Gastrocnemius medialis (tissue), 4 donors: ENCODE measurements at regions not wholly inside any gene's neighbourhood (a gene's known extent, or its start where the extent isn't known, plus 50 kb on each side); places are given as distances from the start of the nearest gene placed in this dataset.

Source experiments
- ATAC-seq, 2 donors: fragments of 150-250 bp; one replicate each; pipeline ENCODE4 v1.9.1; 2016
- DNase-seq, 2 donors: peaks; one replicate each; pipeline ENCODE4 v3.0.0-alpha.2; 2019
- H3K27ac ChIP-seq, 4 donors: fragments of 200-600 bp; sonication (generic); 1 replicate in 1 of 4; 2 replicates in 3 of 4; pipeline ENCODE4 v1.5.1; 2016 to 2018; ENCODE audit warnings: mild to moderate bottlenecking in 2 of 4, moderate library complexity in 1 of 4
- H3K27me3 ChIP-seq, 3 donors: fragments of 200-600 bp; sonication (generic) in 2 of 3; 1 replicate in 1 of 3; 2 replicates in 2 of 3; pipeline versions ENCODE4 v1.5.1 to v1.6.0; 2016 to 2019; ENCODE audit warnings: mild to moderate bottlenecking in 1 of 3, moderate library complexity in 1 of 3
- H3K36me3 ChIP-seq, 2 donors: fragments of 200-600 bp; sonication (generic) in 1 of 2; one replicate each; pipeline ENCODE4 v1.5.1; 2017 to 2018
- H3K4me1 ChIP-seq, 2 donors: fragments of 200-600 bp; sonication (generic) in 1 of 2; one replicate each; pipeline ENCODE4 v1.5.1; 2016 to 2017; ENCODE audit warnings: mild to moderate bottlenecking in 2 of 2
- H3K4me3 ChIP-seq, 4 donors: fragments of 200-600 bp; sonication (generic) in 3 of 4; 1 replicate in 1 of 4; 2 replicates in 3 of 4; pipeline ENCODE4 v1.5.1; 2016 to 2019; ENCODE audit warnings: mild to moderate bottlenecking in 2 of 4
- H3K9me3 ChIP-seq, 3 donors: fragments of 200-600 bp; sonication (generic) in 2 of 3; 1 replicate in 1 of 3; 2 replicates in 2 of 3; pipeline ENCODE4 v1.5.1; 2016 to 2019
- CTCF ChIP-seq, 5 experiments: fragments of 450-650 bp in 3 of 5; fragments of 200-600 bp in 2 of 5; sonication (generic) in 2 of 5; IDR thresholded peaks in 4 of 5; conservative IDR thresholded peaks in 1 of 5; 1 replicate in 4 of 5; 2 replicates in 1 of 5; pipeline ENCODE4 v1.5.1; 2016 to 2019; ENCODE audit warnings: antibody characterized with exemption in 5 of 5, mild to moderate bottlenecking in 3 of 5, moderate library complexity in 3 of 5
- POLR2A ChIP-seq, 2 donors: fragments of 450-650 bp; IDR thresholded peaks; one replicate each; pipeline ENCODE4 v1.6.1; 2017; ENCODE audit warnings: antibody characterized with exemption in 2 of 2, mild to moderate bottlenecking in 2 of 2, moderate library complexity in 2 of 2
- in situ Hi-C, 4 donors: fragments of 200-750 bp; cut with MboI; loops; one replicate each; pipeline versions ENCODE4 v1.15.0 to v1.8.0; 2017; ENCODE audit warnings: low sequenced_read_pairs in 4 of 4
- intact Hi-C: fragments of 100-400 bp; cut with DNase I; formaldehyde crosslinking; loops from one replicate; pipeline ENCODE4 v1.15.1; 2023; ENCODE audit warnings: low total_unique reads

- H3K4me1 ChIP-seq, result peaks cover 35 to 41% of the 10 kb centered on the region in 2 donors
- no peaks in the 10 kb centered on the region for H3K27me3 ChIP-seq
- peak overlapping the region in 2 of 4 donors; percentile 11 to 35 for H3K4me3 ChIP-seq
- H3K36me3 ChIP-seq, result no peaks in the 10 kb centered on the region
- no peaks in the 10 kb centered on the region for H3K9me3 ChIP-seq
- TF ChIP-seq CTCF (IDR thresholded peaks at IDR 0.05 in 4 of 5, conservative IDR thresholded peaks at IDR 0.05 in 1 of 5), result no peak
- no peak for TF ChIP-seq POLR2A (IDR thresholded peaks at IDR 0.05)
- peak overlapping the region; percentile 66 to 77 (median 72) for H3K27ac ChIP-seq
- ATAC-seq (peak; percentile 22 to 53), DNase-seq (peak in 1 of 2 donors; percentile 50)
- intact Hi-C loops, result no loop called here
- in situ Hi-C loops, result no loop called here
These were observed 473.6 kb downstream of the FOXO1 start for GRCh38 chr13:40192858-40193257.

GRCh38 chr13:40193286-40194223 is 472.9 kb downstream of the FOXO1 start:
- DNase-seq (peak in 1 of 2 donors; percentile 48), ATAC-seq (peak; percentile 62 to 67)
- Histone ChIP-seq H3K4me1 (peaks cover 35 to 41% of the 10 kb centered on the region in 2 donors), H3K4me3 (peak overlapping the region; percentile 11 to 35 (median 27)), H3K27ac (peak overlapping the region; percentile 66 to 77 (median 72)), H3K9me3 (no peaks in the 10 kb centered on the region), H3K36me3 (no peaks in the 10 kb centered on the region), H3K27me3 (no peaks in the 10 kb centered on the region)
- no peak for TF ChIP-seq CTCF (IDR thresholded peaks at IDR 0.05 in 4 of 5, conservative IDR thresholded peaks at IDR 0.05 in 1 of 5)
- no peak for TF ChIP-seq POLR2A (IDR thresholded peaks at IDR 0.05)
- in situ Hi-C loops (no loop called here), intact Hi-C loops (no loop called here)

GRCh38 chr13:40194224-40194806 is 472.1 kb downstream of the FOXO1 start:
- H3K36me3 ChIP-seq, result no peaks in the 10 kb centered on the region
- ATAC-seq, result peak; percentile 23 to 25
- peaks cover 35 to 41% of the 10 kb centered on the region in 2 donors for H3K4me1 ChIP-seq
- intact Hi-C loops, result no loop called here
- in situ Hi-C loops, result no loop called here
- no peak for DNase-seq
- no peaks in the 10 kb centered on the region for H3K9me3 ChIP-seq
- TF ChIP-seq POLR2A (IDR thresholded peaks at IDR 0.05) (no peak), CTCF (IDR thresholded peaks at IDR 0.05 in 4 of 5, conservative IDR thresholded peaks at IDR 0.05 in 1 of 5) (no peak)
- peak overlapping the region; percentile 66 to 77 (median 72) for H3K27ac ChIP-seq
- H3K4me3 ChIP-seq, result peak overlapping the region; percentile 4 to 35 (median 18)
- H3K27me3 ChIP-seq, result no peaks in the 10 kb centered on the region

DNA sequence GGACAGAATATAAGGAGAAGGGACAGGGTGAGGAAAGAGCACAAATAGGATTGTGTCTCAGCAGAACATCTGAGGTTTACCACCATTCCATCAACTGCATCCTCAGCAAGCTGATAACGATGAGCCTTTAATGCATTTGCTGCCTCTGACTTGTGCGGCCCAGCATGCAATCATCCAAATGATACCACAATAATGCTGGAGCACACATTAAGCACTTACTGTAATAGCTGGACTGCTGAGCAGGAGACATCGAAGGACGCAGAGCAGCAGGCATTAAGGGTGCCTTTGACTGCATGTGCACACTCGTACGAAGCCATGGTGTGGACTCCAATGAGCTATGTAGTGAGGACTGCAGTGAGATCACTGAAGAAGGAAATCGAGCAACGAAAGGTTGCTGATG is 469.4 kb downstream of the FOXO1 start:
- Histone ChIP-seq H3K4me1 (peaks cover 16 to 23% of the 10 kb centered on the region in 2 donors), H3K36me3 (no peaks in the 10 kb centered on the region), H3K9me3 (no peaks in the 10 kb centered on the region), H3K27me3 (no peaks in the 10 kb centered on the region), H3K27ac (no peak overlapping the region), H3K4me3 (no peak overlapping the region)
- ATAC-seq, result no peak
- no peak for TF ChIP-seq POLR2A (IDR thresholded peaks at IDR 0.05)
- no peak for TF ChIP-seq CTCF (IDR thresholded peaks at IDR 0.05 in 4 of 5, conservative IDR thresholded peaks at IDR 0.05 in 1 of 5)
- in situ Hi-C loops (no loop called here), intact Hi-C loops (no loop called here)
- no peak for DNase-seq
